ENCODE measurements at regions not wholly inside any gene's neighbourhood (a gene's known extent, or its start where the extent isn't known, plus 50 kb on each side); places are given as distances from the start of the nearest gene placed in this dataset.

GRCh38 chr11:91265946-91266345 is 958.7 kb upstream of the FAT3 start:
- ChIA-PET POLR2A (no interaction called here), CTCF (no interaction called here)
- no peak for TF ChIP-seq SIN3A (IDR thresholded peaks at IDR 0.05; ENCODE audit: borderline replicate concordance, insufficient read depth, low read depth, low read length)
- no peak for TF ChIP-seq CTCF (IDR thresholded peaks at IDR 0.05)
- TF ChIP-seq TCF7L2 (IDR thresholded peaks at IDR 0.05; ENCODE audit: low read depth, low read length), result no peak
- TF ChIP-seq POLR2AphosphoS5 (IDR thresholded peaks at IDR 0.05; ENCODE audit: low read depth, low read length), result no peak
- TF ChIP-seq, protein P1, sequence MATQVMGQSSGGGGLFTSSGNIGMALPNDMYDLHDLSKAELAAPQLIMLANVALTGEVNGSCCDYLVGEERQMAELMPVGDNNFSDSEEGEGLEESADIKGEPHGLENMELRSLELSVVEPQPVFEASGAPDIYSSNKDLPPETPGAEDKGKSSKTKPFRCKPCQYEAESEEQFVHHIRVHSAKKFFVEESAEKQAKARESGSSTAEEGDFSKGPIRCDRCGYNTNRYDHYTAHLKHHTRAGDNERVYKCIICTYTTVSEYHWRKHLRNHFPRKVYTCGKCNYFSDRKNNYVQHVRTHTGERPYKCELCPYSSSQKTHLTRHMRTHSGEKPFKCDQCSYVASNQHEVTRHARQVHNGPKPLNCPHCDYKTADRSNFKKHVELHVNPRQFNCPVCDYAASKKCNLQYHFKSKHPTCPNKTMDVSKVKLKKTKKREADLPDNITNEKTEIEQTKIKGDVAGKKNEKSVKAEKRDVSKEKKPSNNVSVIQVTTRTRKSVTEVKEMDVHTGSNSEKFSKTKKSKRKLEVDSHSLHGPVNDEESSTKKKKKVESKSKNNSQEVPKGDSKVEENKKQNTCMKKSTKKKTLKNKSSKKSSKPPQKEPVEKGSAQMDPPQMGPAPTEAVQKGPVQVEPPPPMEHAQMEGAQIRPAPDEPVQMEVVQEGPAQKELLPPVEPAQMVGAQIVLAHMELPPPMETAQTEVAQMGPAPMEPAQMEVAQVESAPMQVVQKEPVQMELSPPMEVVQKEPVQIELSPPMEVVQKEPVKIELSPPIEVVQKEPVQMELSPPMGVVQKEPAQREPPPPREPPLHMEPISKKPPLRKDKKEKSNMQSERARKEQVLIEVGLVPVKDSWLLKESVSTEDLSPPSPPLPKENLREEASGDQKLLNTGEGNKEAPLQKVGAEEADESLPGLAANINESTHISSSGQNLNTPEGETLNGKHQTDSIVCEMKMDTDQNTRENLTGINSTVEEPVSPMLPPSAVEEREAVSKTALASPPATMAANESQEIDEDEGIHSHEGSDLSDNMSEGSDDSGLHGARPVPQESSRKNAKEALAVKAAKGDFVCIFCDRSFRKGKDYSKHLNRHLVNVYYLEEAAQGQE (IDR thresholded peaks at IDR 0.05; ENCODE audit: insufficient read depth in 1 of 2, low read depth in 2 of 2, low read length in 1 of 2), result no peak
- Histone ChIP-seq H3K27ac (ENCODE audit: low read length) (no peak overlapping the region), H3K27me3 (ENCODE audit: control insufficient read depth, insufficient read depth, low read length) (no peaks in the 10 kb centered on the region), H3K9me3 (ENCODE audit: control insufficient read depth, insufficient read depth, low read depth, low read length) (no peaks in the 10 kb centered on the region; the same call in 1 of the 2 replicates), H3K4me1 (ENCODE audit: control insufficient read depth, insufficient read depth, low read length) (no peaks in the 10 kb centered on the region), H3K36me3 (ENCODE audit: control insufficient read depth, insufficient read depth, low read length) (no peaks in the 10 kb centered on the region), H3K4me3 (ENCODE audit: low read depth in 2 of 2, low read length in 2 of 2) (no peak overlapping the region)
- no peak for DNase-seq (ENCODE audit: low read depth, low spot score)
- no TSS peak for BruUV-seq (replicated peaks)
- in situ Hi-C loops (cut with HindIII; ENCODE audit: low pct_unique_long_range_greater_than_20kb, low sequenced_read_pairs) (no loop called here), intact Hi-C loops (cut with micrococcal nuclease; ENCODE audit: unreplicated experiment) (no loop called here)
- no peak for ATAC-seq

DNA sequence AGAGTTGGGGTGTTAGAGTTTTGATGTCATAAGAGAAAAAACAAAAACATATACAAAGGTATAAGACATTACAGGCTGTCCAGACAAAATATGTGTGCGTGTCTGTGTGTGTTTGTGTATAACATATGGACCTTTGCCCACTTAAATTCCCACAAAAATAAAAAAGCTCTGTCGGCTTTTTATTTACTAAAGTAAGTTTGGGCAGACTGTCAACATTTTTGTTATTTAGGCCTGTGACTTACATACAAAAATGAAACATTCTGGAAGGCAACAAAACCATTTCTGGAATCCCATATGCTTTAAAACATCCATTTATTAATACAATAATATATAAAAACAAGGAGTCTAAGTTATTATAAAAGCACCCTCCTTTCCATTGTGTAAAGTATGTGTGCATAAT is 960.1 kb upstream of the FAT3 start:
- CTCF ChIA-PET, result no interaction called here

More for the DNA sequence above, 960.1 kb upstream of the FAT3 start:
- ATAC-seq, result no peak
- no TSS peak for BruUV-seq (replicated peaks)
- Histone ChIP-seq H3K27ac (ENCODE audit: low read length) (no peak overlapping the region), H3K27me3 (ENCODE audit: control insufficient read depth, insufficient read depth, low read length) (no peaks in the 10 kb centered on the region), H3K9me3 (ENCODE audit: control insufficient read depth, insufficient read depth, low read depth, low read length) (no peaks in the 10 kb centered on the region; the same call in 1 of the 2 replicates), H3K36me3 (ENCODE audit: control insufficient read depth, insufficient read depth, low read length) (no peaks in the 10 kb centered on the region), H3K4me3 (ENCODE audit: low read depth in 2 of 2, low read length in 2 of 2) (no peak overlapping the region), H3K4me1 (ENCODE audit: control insufficient read depth, insufficient read depth, low read length) (no peaks in the 10 kb centered on the region)
- POLR2A ChIA-PET, result no interaction called here
- intact Hi-C loops (cut with micrococcal nuclease; ENCODE audit: unreplicated experiment) (no loop called here), in situ Hi-C loops (cut with HindIII; ENCODE audit: low pct_unique_long_range_greater_than_20kb, low sequenced_read_pairs) (no loop called here)
- DNase-seq (ENCODE audit: low read depth, low spot score), result no peak
- TF ChIP-seq SIN3A (IDR thresholded peaks at IDR 0.05; ENCODE audit: borderline replicate concordance, insufficient read depth, low read depth, low read length) (no peak), TCF7L2 (IDR thresholded peaks at IDR 0.05; ENCODE audit: low read depth, low read length) (no peak), POLR2AphosphoS5 (IDR thresholded peaks at IDR 0.05; ENCODE audit: low read depth, low read length) (no peak), CTCF (IDR thresholded peaks at IDR 0.05) (no peak)
- TF ChIP-seq, protein P1 (IDR thresholded peaks at IDR 0.05; ENCODE audit: insufficient read depth in 1 of 2, low read depth in 2 of 2, low read length in 1 of 2), result no peak
